SK-N-SH (cell line): ENCODE measurements at regions not wholly inside any gene's neighbourhood (a gene's known extent, or its start where the extent isn't known, plus 50 kb on each side); places are given as distances from the start of the nearest gene placed in this dataset.

Source experiments
- CTCF ChIA-PET: fragments of 300-600, 350-600 bp; formaldehyde crosslinking; extraction: SDS; loops from one replicate; lab custom pipeline; 2021; lab: Yijun Ruan, JAX
- POLR2A ChIA-PET: fragments of 350-600 bp; sonication (Branson Sonifier 250); formaldehyde crosslinking; extraction: SDS; loops from one replicate; lab custom pipeline; 2020; ENCODE audit warnings: antibody characterized with exemption, inconsistent platforms; lab: Yijun Ruan, JAX
- DNase-seq: peaks from one replicate; pipeline ENCODE4 v3.0.0; 2012
- H2AFZ ChIP-seq: fragments of 200-600 bp; sonication (generic); 2 replicates; pipeline ENCODE4 v1.8.1; 2016; ENCODE audit warnings: antibody characterized with exemption, mild to moderate bottlenecking, low read depth
- H3F3A ChIP-seq: fragments of 200-600 bp; sonication (generic); replicated peaks from 2 replicates; pipeline ENCODE3; 2016; ENCODE audit warnings: antibody characterized with exemption, mild to moderate bottlenecking; ENCODE audit not compliant: insufficient read depth
- H3K27ac ChIP-seq, 2 experiments: fragments of 200-500 bp in 1 of 2; fragments of 200-600 bp in 1 of 2; sonication (Bioruptor generic) in 1 of 2; sonication (generic), shearing (Covaris generic) in 1 of 2; 2 replicates each; pipeline versions ENCODE4 v1.5.1 to v1.6.1; 2014 to 2016; ENCODE audit warnings: low read depth in 2 of 2, inconsistent platforms in 1 of 2, low read length in 1 of 2, mild to moderate bottlenecking in 1 of 2, mixed read lengths in 1 of 2
- H3K27me3 ChIP-seq: fragments of 200-600 bp; sonication (generic), shearing (Covaris generic); 2 replicates; pipeline ENCODE4 v1.6.1; 2016; ENCODE audit warnings: mixed run types; ENCODE audit not compliant: insufficient read depth
- H3K36me3 ChIP-seq, 2 experiments: fragments of 200-500 bp in 1 of 2; fragments of 200-600 bp in 1 of 2; sonication (Bioruptor generic) in 1 of 2; sonication (generic) in 1 of 2; replicated peaks in 1 of 2; 2 replicates each; pipeline versions ENCODE3 to v1.5.1; 2014 to 2016; ENCODE audit warnings: low read length in 1 of 2, mild to moderate bottlenecking in 1 of 2; ENCODE audit not compliant: insufficient read depth in 2 of 2, control insufficient read depth in 1 of 2
- H3K4me1 ChIP-seq, 2 experiments: fragments of 200-500 bp in 1 of 2; fragments of 200-600 bp in 1 of 2; sonication (Bioruptor generic) in 1 of 2; sonication (generic), shearing (Covaris generic) in 1 of 2; 2 replicates each; pipeline versions ENCODE4 v1.5.1 to v1.6.1; 2014 to 2016; ENCODE audit warnings: low read depth in 1 of 2, low read length in 1 of 2, mixed run types in 1 of 2; ENCODE audit not compliant: insufficient read depth in 2 of 2, control insufficient read depth in 1 of 2
- H3K4me2 ChIP-seq: fragments of 200-600 bp; sonication (generic), shearing (Covaris generic); 2 replicates; pipeline ENCODE4 v1.6.1; 2017; ENCODE audit warnings: mixed run types
- H3K4me3 ChIP-seq, 2 experiments: fragments of 200-500 bp in 1 of 2; fragments of 200-600 bp in 1 of 2; sonication (Bioruptor generic) in 1 of 2; sonication (generic), shearing (Covaris generic) in 1 of 2; 2 replicates each; pipeline versions ENCODE4 v1.5.1 to v1.8.1; 2014 to 2016; ENCODE audit warnings: low read depth in 2 of 2, inconsistent platforms in 1 of 2, low read length in 1 of 2, mild to moderate bottlenecking in 1 of 2, mixed read lengths in 1 of 2, moderate library complexity in 1 of 2
- H3K79me2 ChIP-seq: fragments of 200-600 bp; sonication (generic); 2 replicates; pipeline ENCODE4 v1.8.1; 2017; ENCODE audit warnings: mild to moderate bottlenecking; ENCODE audit not compliant: insufficient read depth
- H3K9ac ChIP-seq: fragments of 200-600 bp; sonication (generic); 2 replicates; pipeline ENCODE4 v1.6.1; 2017; ENCODE audit warnings: mixed run types
- H3K9me2 ChIP-seq: fragments of 200-600 bp; sonication (generic); 2 replicates; pipeline ENCODE4 v1.6.1; 2017; ENCODE audit warnings: mixed run types
- H3K9me3 ChIP-seq: fragments of 200-600 bp; sonication (generic); 2 replicates; pipeline ENCODE4 v1.6.1; 2017; ENCODE audit warnings: mixed run types, mild to moderate bottlenecking, moderate library complexity
- H4K20me1 ChIP-seq: fragments of 200-600 bp; sonication (generic); 2 replicates; pipeline ENCODE4 v1.6.1; 2017; ENCODE audit warnings: mild to moderate bottlenecking, mixed run types; ENCODE audit not compliant: insufficient read depth
- FOSL2 ChIP-seq: IDR thresholded peaks from 2 replicates; pipeline ENCODE4 v1.4.0; 2012; ENCODE audit warnings: low read depth, mild to moderate bottlenecking, moderate library complexity, borderline replicate concordance
- FOXJ3 ChIP-seq: sonication (generic); formaldehyde crosslinking; IDR thresholded peaks from 2 replicates; pipeline ENCODE4 v1.5.1; 2020; ENCODE audit warnings: mild to moderate bottlenecking, missing genetic modification reagents
- GABPA ChIP-seq: IDR thresholded peaks from 2 replicates; pipeline ENCODE4 v1.4.0; 2012; ENCODE audit warnings: low read depth, mild to moderate bottlenecking
- GATA2 ChIP-seq: sonication (generic); formaldehyde crosslinking; IDR thresholded peaks from 2 replicates; pipeline ENCODE4 v1.5.0; 2020; ENCODE audit warnings: mild to moderate bottlenecking, missing genetic modification reagents
- IRF3 ChIP-seq: fragments of 150-350 bp; IDR thresholded peaks from 2 replicates; pipeline ENCODE4 v1.6.1; 2016; ENCODE audit warnings: mild to moderate bottlenecking, low read depth, low read length
- JUND ChIP-seq: IDR thresholded peaks from 2 replicates; pipeline ENCODE4 v1.4.0; 2012
- MAX ChIP-seq: IDR thresholded peaks from 2 replicates; pipeline ENCODE4 v1.4.0; 2012; ENCODE audit warnings: low read depth
- MEF2A ChIP-seq: IDR thresholded peaks from 2 replicates; pipeline ENCODE4 v1.4.0; 2012; ENCODE audit warnings: low read depth, borderline replicate concordance
- MXI1 ChIP-seq: IDR thresholded peaks from 2 replicates; pipeline ENCODE4 v1.6.1; 2012; ENCODE audit warnings: mild to moderate bottlenecking, low read depth, low read length, improper control_type of control experiment
- NFIC ChIP-seq: IDR thresholded peaks from 2 replicates; pipeline ENCODE4 v1.4.0; 2012; ENCODE audit warnings: borderline replicate concordance
- NRF1 ChIP-seq: IDR thresholded peaks from 2 replicates; pipeline ENCODE4 v1.6.1; 2012; ENCODE audit warnings: low read depth, mild to moderate bottlenecking, low read length
- PBX3 ChIP-seq: IDR thresholded peaks from 2 replicates; pipeline ENCODE4; 2012
- RAD21 ChIP-seq: IDR thresholded peaks from 2 replicates; pipeline ENCODE4 v1.6.1; 2012; ENCODE audit warnings: mild to moderate bottlenecking, low read length
- RCOR1 ChIP-seq: fragments of 150-350 bp; IDR thresholded peaks from 2 replicates; pipeline ENCODE4 v1.6.1; 2017; ENCODE audit warnings: antibody characterized with exemption, low read length
- REST ChIP-seq: IDR thresholded peaks from 2 replicates; pipeline ENCODE4 v1.6.1; 2012; ENCODE audit warnings: mild to moderate bottlenecking, low read depth, low read length, moderate library complexity
- RFX5 ChIP-seq: IDR thresholded peaks from 2 replicates; pipeline ENCODE4 v1.6.1; 2012; ENCODE audit warnings: mild to moderate bottlenecking, improper control_type of control experiment, low read length
- SIN3A ChIP-seq: IDR thresholded peaks from 2 replicates; pipeline ENCODE4 v1.6.1; 2012; ENCODE audit warnings: low read depth, mild to moderate bottlenecking, low read length, moderate library complexity, borderline replicate concordance
- SMC3 ChIP-seq: IDR thresholded peaks from 2 replicates; pipeline ENCODE4 v1.6.1; 2012; ENCODE audit warnings: low read depth, low read length, improper control_type of control experiment
- TCF12 ChIP-seq: IDR thresholded peaks from 2 replicates; pipeline ENCODE4 v1.4.0; 2012
- TEAD4 ChIP-seq: IDR thresholded peaks from 2 replicates; pipeline ENCODE4 v1.4.0; 2012; ENCODE audit warnings: mild to moderate bottlenecking, borderline replicate concordance; ENCODE audit not compliant: insufficient read depth
- WGBS: methylation state at CpG from one replicate; pipeline ENCODE4 v1.1.6; 2017; ENCODE audit warnings: low lambda C conversion rate; 5-methylcytosine and 5-hydroxymethylcytosine counted together

- Histone ChIP-seq H3K4me3 (no peak overlapping the region), H4K20me1 (no peaks in the 10 kb centered on the region), H3F3A (no peaks in the 10 kb centered on the region), H3K9me2 (no peaks in the 10 kb centered on the region), H3K9me3 (no peaks in the 10 kb centered on the region), H3K79me2 (no peaks in the 10 kb centered on the region), H3K4me1 (no peaks in the 10 kb centered on the region), H3K9ac (no peak overlapping the region), H3K4me2 (no peak overlapping the region), H3K27me3 (peaks cover 33% of the 10 kb centered on the region; the same call in 1 of the 2 replicates), H2AFZ (no peak overlapping the region), H3K27ac (no peak overlapping the region), H3K36me3 (no peaks in the 10 kb centered on the region)
- ChIA-PET CTCF (interaction anchor here (1.1 kb wide), 1 partner anchor 14 kb away, joined by 3 read pairs; no protein-coding TSS in a partner anchor), POLR2A (no interaction called here)
- no peak for DNase-seq
- no peak for TF ChIP-seq FOXJ3 (CRISPR knock-in tag)
- TF ChIP-seq NFIC, result no peak
- TF ChIP-seq NRF1, result no peak
- no peak for TF ChIP-seq MEF2A
- no peak for TF ChIP-seq TCF12
- no peak for TF ChIP-seq RAD21
- TF ChIP-seq TEAD4, result no peak
- TF ChIP-seq GABPA, result no peak
- TF ChIP-seq GATA2, result no peak
- TF ChIP-seq SIN3A, result no peak
- no peak for TF ChIP-seq PBX3
- TF ChIP-seq IRF3, result no peak
- no peak for TF ChIP-seq SMC3
- no peak for TF ChIP-seq RFX5
- TF ChIP-seq MAX, result no peak
- no peak for TF ChIP-seq MXI1
- TF ChIP-seq REST, result no peak
- no peak for TF ChIP-seq JUND
- TF ChIP-seq RCOR1, result no peak
- no peak for TF ChIP-seq FOSL2
- WGBS, result 8% methylated on average over 2 of the region's 2 CpGs
These were observed 90.5 kb upstream of the GDNF start for GRCh38 chr5:37930350-37930749.
